ENCODE measurements at regions not wholly inside any gene's neighbourhood (a gene's known extent, or its start where the extent isn't known, plus 50 kb on each side); places are given as distances from the start of the nearest gene placed in this dataset.

GRCh38 chr1:29501227-29501976, 265.1 kb downstream of the PTPRU start:
- H3K9me3 ChIP-seq (ENCODE audit: insufficient read depth, low read depth, low read length) = no peaks in the 10 kb centered on the region
- no peak overlapping the region for H3K4me2 ChIP-seq (ENCODE audit: low read length)
- TF ChIP-seq EZH2 (IDR thresholded peaks at IDR 0.05; ENCODE audit: insufficient read depth, low read length) (no peak), CTCF (IDR thresholded peaks at IDR 0.05; ENCODE audit: insufficient read depth, low read depth, low read length) (no peak)
- no peak overlapping the region for H3K9ac ChIP-seq (ENCODE audit: low read length)
- H3K27me3 ChIP-seq (ENCODE audit: insufficient read depth, low read length) = no peaks in the 10 kb centered on the region
- no peak overlapping the region for H2AFZ ChIP-seq (ENCODE audit: low read depth, low read length)
- Mint-ChIP-seq H3K36me3 (ENCODE audit: low read depth, unreplicated experiment) (no peaks in the 10 kb centered on the region), H3K27me3 (ENCODE audit: low read depth, unreplicated experiment) (peaks cover 38% of the 10 kb centered on the region), H3K9me3 (ENCODE audit: unreplicated experiment) (no peaks in the 10 kb centered on the region), H3K27ac (ENCODE audit: unreplicated experiment) (no peak overlapping the region), H3K4me1 (ENCODE audit: low read depth, unreplicated experiment) (peaks cover 1% of the 10 kb centered on the region), H3K4me3 (ENCODE audit: unreplicated experiment) (no peak overlapping the region)
- H3K4me3 ChIP-seq (ENCODE audit: insufficient read depth, low read depth, low read length) = no peak overlapping the region
- no peaks in the 10 kb centered on the region for H3K36me3 ChIP-seq (ENCODE audit: insufficient read depth, low read length)
- no peak overlapping the region for H3K27ac ChIP-seq (ENCODE audit: low read depth, low read length)
- DNase-seq (ENCODE audit: low read depth) (no peak), FAIRE-seq (no peak)
- no peaks in the 10 kb centered on the region for H3K79me2 ChIP-seq (ENCODE audit: insufficient read depth, low read length)
- no peaks in the 10 kb centered on the region for H3K4me1 ChIP-seq (ENCODE audit: insufficient read depth, low read length)
- H4K20me1 ChIP-seq (ENCODE audit: insufficient read depth, low read length) = no peaks in the 10 kb centered on the region

GRCh38 chr1:29500651-29501050, 264.3 kb downstream of the PTPRU start:
- Mint-ChIP-seq H3K4me1 (ENCODE audit: low read depth, unreplicated experiment) (peaks cover 1% of the 10 kb centered on the region), H3K27me3 (ENCODE audit: low read depth, unreplicated experiment) (peaks cover 32% of the 10 kb centered on the region), H3K9me3 (ENCODE audit: unreplicated experiment) (no peaks in the 10 kb centered on the region), H3K4me3 (ENCODE audit: unreplicated experiment) (no peak overlapping the region), H3K27ac (ENCODE audit: unreplicated experiment) (no peak overlapping the region), H3K36me3 (ENCODE audit: low read depth, unreplicated experiment) (no peaks in the 10 kb centered on the region)
- Histone ChIP-seq H3K9ac (ENCODE audit: low read length) (no peak overlapping the region), H3K4me2 (ENCODE audit: low read length) (no peak overlapping the region), H3K27me3 (ENCODE audit: insufficient read depth, low read length) (no peaks in the 10 kb centered on the region), H3K36me3 (ENCODE audit: insufficient read depth, low read length) (no peaks in the 10 kb centered on the region), H3K27ac (ENCODE audit: low read depth, low read length) (no peak overlapping the region), H3K9me3 (ENCODE audit: insufficient read depth, low read depth, low read length) (no peaks in the 10 kb centered on the region), H3K79me2 (ENCODE audit: insufficient read depth, low read length) (no peaks in the 10 kb centered on the region), H2AFZ (ENCODE audit: low read depth, low read length) (no peak overlapping the region), H3K4me1 (ENCODE audit: insufficient read depth, low read length) (no peaks in the 10 kb centered on the region), H3K4me3 (ENCODE audit: insufficient read depth, low read depth, low read length) (no peak overlapping the region), H4K20me1 (ENCODE audit: insufficient read depth, low read length) (no peaks in the 10 kb centered on the region)
- TF ChIP-seq EZH2 (IDR thresholded peaks at IDR 0.05; ENCODE audit: insufficient read depth, low read length) = no peak
- TF ChIP-seq CTCF (IDR thresholded peaks at IDR 0.05; ENCODE audit: insufficient read depth, low read depth, low read length) = no peak
- no peak for FAIRE-seq
- no peak for DNase-seq (ENCODE audit: low read depth)

DNA sequence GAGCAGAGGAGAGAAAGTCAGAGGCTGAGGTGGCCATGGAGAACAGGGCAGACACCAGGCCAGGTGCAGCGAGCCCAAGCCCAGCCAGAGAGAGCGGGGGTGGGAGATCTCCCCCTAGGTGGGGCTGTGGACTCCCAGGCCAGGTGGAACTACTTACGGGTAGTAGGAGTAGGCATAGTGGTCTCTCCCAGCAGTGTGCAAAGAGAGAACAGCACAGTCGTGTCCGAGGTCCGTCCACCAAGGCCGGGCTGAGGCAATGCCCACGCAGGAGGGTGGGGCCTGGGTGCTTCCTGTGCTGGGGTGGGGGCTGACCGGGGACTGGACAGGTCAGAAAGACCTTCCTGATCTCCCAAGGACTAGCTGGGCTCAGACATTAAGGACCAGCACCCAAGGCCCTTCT, 263.7 kb downstream of the PTPRU start:
- H3K27me3 ChIP-seq (ENCODE audit: insufficient read depth, low read length) = no peaks in the 10 kb centered on the region
- H3K36me3 ChIP-seq (ENCODE audit: insufficient read depth, low read length) = no peaks in the 10 kb centered on the region
- H4K20me1 ChIP-seq (ENCODE audit: insufficient read depth, low read length) = no peaks in the 10 kb centered on the region
- Mint-ChIP-seq H3K27me3 (ENCODE audit: low read depth, unreplicated experiment) (peaks cover 32% of the 10 kb centered on the region), H3K4me3 (ENCODE audit: unreplicated experiment) (no peak overlapping the region), H3K9me3 (ENCODE audit: unreplicated experiment) (no peaks in the 10 kb centered on the region), H3K27ac (ENCODE audit: unreplicated experiment) (no peak overlapping the region), H3K4me1 (ENCODE audit: low read depth, unreplicated experiment) (peaks cover 1% of the 10 kb centered on the region), H3K36me3 (ENCODE audit: low read depth, unreplicated experiment) (no peaks in the 10 kb centered on the region)
- no peak overlapping the region for H2AFZ ChIP-seq (ENCODE audit: low read depth, low read length)
- TF ChIP-seq EZH2 (IDR thresholded peaks at IDR 0.05; ENCODE audit: insufficient read depth, low read length) (no peak), CTCF (IDR thresholded peaks at IDR 0.05; ENCODE audit: insufficient read depth, low read depth, low read length) (no peak)
- H3K4me3 ChIP-seq (ENCODE audit: insufficient read depth, low read depth, low read length) = no peak overlapping the region
- H3K9me3 ChIP-seq (ENCODE audit: insufficient read depth, low read depth, low read length) = no peaks in the 10 kb centered on the region
- H3K4me1 ChIP-seq (ENCODE audit: insufficient read depth, low read length) = no peaks in the 10 kb centered on the region
- FAIRE-seq = no peak
- H3K27ac ChIP-seq (ENCODE audit: low read depth, low read length) = no peak overlapping the region
- no peak overlapping the region for H3K9ac ChIP-seq (ENCODE audit: low read length)
- no peak for DNase-seq (ENCODE audit: low read depth)
- H3K4me2 ChIP-seq (ENCODE audit: low read length) = no peak overlapping the region
- no peaks in the 10 kb centered on the region for H3K79me2 ChIP-seq (ENCODE audit: insufficient read depth, low read length)
